NB4 (cell line): ENCODE measurements at regions not wholly inside any gene's neighbourhood (a gene's known extent, or its start where the extent isn't known, plus 50 kb on each side); places are given as distances from the start of the nearest gene placed in this dataset.

ENCODE experiments used
- MYC ChIP-seq: IDR thresholded peaks from 2 replicates; pipeline ENCODE4 v1.6.1; 2011; ENCODE audit warnings: low read depth, low read length
- POLR2A ChIP-seq: IDR thresholded peaks from 2 replicates; pipeline ENCODE4 v1.6.1; 2011; ENCODE audit warnings: mild to moderate bottlenecking; ENCODE audit not compliant: insufficient read length; ENCODE audit errors: extremely low read depth
- TF ChIP-seq, protein P1 (sequence below): IDR thresholded peaks from one replicate; pipeline ENCODE4 v1.5.1; 2012; ENCODE audit warnings: low read depth, low read length

DNA sequence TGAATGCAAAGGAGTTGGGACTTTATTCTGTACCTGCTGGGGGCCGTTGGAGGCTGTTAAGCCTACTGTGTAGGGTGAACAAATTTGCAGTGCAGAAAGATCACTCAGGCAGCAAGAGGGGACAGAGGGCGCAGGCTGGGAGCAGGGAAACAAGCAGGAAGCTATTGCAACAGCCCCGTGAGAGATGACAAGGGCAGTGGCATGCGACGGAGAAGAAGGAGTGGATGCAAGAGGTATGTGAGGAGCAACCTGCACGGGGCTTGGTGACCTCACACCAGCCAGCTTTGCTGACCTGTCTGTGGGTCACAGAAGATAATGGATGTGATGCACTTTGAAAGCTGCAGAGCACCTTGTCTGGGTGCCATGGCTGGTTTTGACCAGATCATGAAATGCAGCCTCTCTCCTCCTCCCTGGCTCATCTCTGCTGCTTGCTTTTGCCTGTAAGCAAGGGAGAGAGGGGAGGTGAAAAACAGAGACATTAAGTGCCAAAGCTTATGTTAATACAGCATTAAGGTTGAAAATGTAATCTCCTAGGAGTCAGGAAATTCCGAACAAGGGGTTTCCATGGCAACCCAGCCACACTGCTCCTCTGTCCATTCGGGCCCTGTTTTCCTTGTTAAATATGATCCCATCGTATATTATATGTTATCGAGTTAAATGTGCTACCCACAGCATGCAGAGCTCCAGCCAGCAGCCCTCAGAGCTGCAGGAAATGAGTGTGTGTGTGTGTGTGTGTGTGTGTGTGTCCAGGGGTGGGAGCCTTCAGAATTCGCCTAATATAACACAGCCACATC, 314.3 kb upstream of the ZMIZ1 start:
- TF ChIP-seq, protein P1, sequence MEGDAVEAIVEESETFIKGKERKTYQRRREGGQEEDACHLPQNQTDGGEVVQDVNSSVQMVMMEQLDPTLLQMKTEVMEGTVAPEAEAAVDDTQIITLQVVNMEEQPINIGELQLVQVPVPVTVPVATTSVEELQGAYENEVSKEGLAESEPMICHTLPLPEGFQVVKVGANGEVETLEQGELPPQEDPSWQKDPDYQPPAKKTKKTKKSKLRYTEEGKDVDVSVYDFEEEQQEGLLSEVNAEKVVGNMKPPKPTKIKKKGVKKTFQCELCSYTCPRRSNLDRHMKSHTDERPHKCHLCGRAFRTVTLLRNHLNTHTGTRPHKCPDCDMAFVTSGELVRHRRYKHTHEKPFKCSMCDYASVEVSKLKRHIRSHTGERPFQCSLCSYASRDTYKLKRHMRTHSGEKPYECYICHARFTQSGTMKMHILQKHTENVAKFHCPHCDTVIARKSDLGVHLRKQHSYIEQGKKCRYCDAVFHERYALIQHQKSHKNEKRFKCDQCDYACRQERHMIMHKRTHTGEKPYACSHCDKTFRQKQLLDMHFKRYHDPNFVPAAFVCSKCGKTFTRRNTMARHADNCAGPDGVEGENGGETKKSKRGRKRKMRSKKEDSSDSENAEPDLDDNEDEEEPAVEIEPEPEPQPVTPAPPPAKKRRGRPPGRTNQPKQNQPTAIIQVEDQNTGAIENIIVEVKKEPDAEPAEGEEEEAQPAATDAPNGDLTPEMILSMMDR, result no peak
- TF ChIP-seq POLR2A (no peak), MYC (no peak)
